Fibroblast of mammary gland (primary cell): ENCODE measurements at regions not wholly inside any gene's neighbourhood (a gene's known extent, or its start where the extent isn't known, plus 50 kb on each side); places are given as distances from the start of the nearest gene placed in this dataset.

Experiments
- DNase-seq: peaks from one replicate; pipeline ENCODE4 v3.0.0-alpha.2; 2010; ENCODE audit warnings: low read depth
- H3K4me3 ChIP-seq: 2 replicates; pipeline ENCODE4 v1.5.1; 2011; ENCODE audit warnings: low read depth, mild to moderate bottlenecking, low read length, moderate library complexity; ENCODE audit not compliant: control insufficient read depth
- TF ChIP-seq, protein P1 (sequence below): conservative IDR thresholded peaks from 2 replicates; pipeline ENCODE4 v1.5.1; 2011; ENCODE audit warnings: low read depth, low read length, inconsistent platforms; ENCODE audit not compliant: control insufficient read depth, insufficient read depth

GRCh38 chr3:72681598-72681997, 166.6 kb downstream of the SHQ1 start:
- DNase-seq = no peak
- TF ChIP-seq, protein P1, sequence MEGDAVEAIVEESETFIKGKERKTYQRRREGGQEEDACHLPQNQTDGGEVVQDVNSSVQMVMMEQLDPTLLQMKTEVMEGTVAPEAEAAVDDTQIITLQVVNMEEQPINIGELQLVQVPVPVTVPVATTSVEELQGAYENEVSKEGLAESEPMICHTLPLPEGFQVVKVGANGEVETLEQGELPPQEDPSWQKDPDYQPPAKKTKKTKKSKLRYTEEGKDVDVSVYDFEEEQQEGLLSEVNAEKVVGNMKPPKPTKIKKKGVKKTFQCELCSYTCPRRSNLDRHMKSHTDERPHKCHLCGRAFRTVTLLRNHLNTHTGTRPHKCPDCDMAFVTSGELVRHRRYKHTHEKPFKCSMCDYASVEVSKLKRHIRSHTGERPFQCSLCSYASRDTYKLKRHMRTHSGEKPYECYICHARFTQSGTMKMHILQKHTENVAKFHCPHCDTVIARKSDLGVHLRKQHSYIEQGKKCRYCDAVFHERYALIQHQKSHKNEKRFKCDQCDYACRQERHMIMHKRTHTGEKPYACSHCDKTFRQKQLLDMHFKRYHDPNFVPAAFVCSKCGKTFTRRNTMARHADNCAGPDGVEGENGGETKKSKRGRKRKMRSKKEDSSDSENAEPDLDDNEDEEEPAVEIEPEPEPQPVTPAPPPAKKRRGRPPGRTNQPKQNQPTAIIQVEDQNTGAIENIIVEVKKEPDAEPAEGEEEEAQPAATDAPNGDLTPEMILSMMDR = no peak
- H3K4me3 ChIP-seq = no peak overlapping the region

DNA sequence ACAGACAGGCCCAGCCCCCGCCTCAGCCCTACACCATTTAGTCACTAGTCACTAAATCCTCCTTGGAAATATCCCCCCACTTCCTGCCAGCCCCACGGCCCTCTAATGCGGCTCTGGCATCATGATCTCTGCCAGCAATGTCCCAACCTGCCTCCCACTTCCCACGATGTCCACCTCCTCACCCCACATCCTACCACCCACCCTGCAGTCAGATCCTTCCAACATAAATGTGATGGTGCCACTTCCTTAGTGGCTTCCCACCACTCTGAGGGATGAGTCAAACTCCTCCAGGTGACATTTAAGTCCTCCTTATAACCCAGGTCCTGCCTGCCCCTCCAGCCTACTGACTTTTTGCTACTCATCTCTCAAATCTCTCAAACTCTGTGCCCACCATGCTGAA, 167.5 kb downstream of the SHQ1 start:
- DNase-seq = no peak
- TF ChIP-seq, protein P1 = no peak
- H3K4me3 ChIP-seq = no peak overlapping the region

DNA sequence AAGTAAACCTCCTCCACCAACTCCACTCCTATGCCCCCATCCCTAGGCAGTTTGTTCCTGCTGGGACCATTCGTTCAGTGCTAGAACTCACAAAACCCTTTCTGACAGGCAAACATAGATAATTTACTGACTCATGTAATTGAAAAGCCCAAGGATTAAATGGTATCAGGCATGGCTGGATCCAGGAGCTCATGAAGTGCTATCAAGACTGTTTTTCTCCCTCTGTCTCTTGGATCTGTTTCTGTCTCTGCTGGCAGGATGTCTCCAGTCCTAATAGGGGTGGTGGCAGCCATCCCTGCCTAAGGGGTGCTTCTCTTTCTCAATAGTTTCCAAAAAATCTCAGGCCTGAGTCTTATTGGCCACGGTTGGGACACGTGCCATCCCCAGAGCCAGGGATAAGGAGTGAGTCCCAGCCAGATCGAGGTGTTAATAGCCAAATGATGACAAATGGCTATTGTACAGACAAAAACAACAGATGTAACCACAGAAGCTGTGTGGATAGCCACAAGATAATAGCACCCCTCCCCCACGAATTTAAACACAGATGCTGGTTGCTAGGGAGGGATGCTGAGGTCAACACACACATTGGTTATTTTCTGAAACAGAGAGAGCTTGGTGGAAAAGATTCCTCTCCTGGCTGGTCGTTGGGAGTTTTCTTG, 168.6 kb downstream of the SHQ1 start:
- H3K4me3 ChIP-seq = no peak overlapping the region
- peak; percentile 66 for DNase-seq
- TF ChIP-seq, protein P1 = no peak

DNA sequence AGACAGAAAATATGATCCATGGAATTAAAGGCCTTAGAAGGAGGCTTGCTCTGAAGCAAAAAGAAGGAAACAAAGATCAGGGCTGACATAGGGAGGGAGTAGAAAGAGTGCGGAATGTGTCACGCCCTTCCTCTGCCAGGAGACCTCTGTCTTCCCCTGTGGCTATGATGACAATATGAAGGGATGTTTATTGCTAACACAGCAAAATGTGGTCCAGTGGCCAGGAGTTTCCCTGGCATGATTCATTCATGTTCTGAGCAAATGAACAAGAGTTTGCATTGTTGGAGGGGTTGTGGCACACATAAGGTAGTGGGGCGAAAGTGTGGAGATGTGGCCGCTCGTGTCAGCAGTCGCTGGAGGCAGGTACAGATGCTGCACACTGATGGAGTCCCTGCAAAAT, 169.4 kb downstream of the SHQ1 start:
- DNase-seq = no peak
- H3K4me3 ChIP-seq = no peak overlapping the region
- TF ChIP-seq, protein P1 = no peak

- H3K4me3 ChIP-seq = no peak overlapping the region
- TF ChIP-seq, protein P1 = no peak
- no peak for DNase-seq
Measured at GRCh38 chr3:72678380-72678779, 169.9 kb downstream of the SHQ1 start.

GRCh38 chr3:72675243-72675642, 173.0 kb downstream of the SHQ1 start:
- TF ChIP-seq, protein P1 = no peak

More at GRCh38 chr3:72675243-72675642, 173.0 kb downstream of the SHQ1 start:
- H3K4me3 ChIP-seq = no peak overlapping the region
- DNase-seq = peak; percentile 61
